ENCODE measurements at regions not wholly inside any gene's neighbourhood (a gene's known extent, or its start where the extent isn't known, plus 50 kb on each side); places are given as distances from the start of the nearest gene placed in this dataset.

DNA sequence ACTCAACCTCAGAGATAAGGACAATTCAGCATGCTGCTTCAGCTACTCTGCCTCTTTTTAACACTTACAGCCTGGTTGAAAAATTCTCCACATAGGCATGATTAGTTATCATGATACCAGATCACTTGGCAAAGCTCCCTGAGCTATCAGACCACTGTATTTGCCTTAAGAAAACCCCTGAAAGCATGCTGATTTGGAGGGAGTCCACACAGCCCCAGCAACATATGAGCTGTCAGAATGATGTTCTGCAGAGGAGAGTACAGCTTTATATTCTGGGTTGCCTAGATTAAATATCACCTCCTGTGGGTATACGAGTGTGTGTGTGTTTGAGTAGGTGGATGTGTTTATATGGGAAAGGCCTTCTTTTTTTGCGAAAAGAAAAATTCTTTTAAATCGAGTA lies 170.2 kb upstream of the CHRM2 start:
- Histone ChIP-seq H3K9me3 (no peaks in the 10 kb centered on the region), H3K4me1 (no peaks in the 10 kb centered on the region), H3K27ac (no peak overlapping the region), H3K27me3 (no peaks in the 10 kb centered on the region), H3K36me3 (no peaks in the 10 kb centered on the region), H3K4me3 (no peak overlapping the region)
- intact Hi-C loops (cut with DNase I; ENCODE audit: low total_unique reads) = no loop called here
- WGBS, 5 donors = 66 to 83% (median 74%) methylated on average over 3 of the region's 3 CpGs
- TF ChIP-seq, protein P1, sequence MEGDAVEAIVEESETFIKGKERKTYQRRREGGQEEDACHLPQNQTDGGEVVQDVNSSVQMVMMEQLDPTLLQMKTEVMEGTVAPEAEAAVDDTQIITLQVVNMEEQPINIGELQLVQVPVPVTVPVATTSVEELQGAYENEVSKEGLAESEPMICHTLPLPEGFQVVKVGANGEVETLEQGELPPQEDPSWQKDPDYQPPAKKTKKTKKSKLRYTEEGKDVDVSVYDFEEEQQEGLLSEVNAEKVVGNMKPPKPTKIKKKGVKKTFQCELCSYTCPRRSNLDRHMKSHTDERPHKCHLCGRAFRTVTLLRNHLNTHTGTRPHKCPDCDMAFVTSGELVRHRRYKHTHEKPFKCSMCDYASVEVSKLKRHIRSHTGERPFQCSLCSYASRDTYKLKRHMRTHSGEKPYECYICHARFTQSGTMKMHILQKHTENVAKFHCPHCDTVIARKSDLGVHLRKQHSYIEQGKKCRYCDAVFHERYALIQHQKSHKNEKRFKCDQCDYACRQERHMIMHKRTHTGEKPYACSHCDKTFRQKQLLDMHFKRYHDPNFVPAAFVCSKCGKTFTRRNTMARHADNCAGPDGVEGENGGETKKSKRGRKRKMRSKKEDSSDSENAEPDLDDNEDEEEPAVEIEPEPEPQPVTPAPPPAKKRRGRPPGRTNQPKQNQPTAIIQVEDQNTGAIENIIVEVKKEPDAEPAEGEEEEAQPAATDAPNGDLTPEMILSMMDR (IDR thresholded peaks at IDR 0.05) = no peak
- TF ChIP-seq POLR2A (IDR thresholded peaks at IDR 0.05) (no peak), POLR2AphosphoS5 (IDR thresholded peaks at IDR 0.05) (no peak), EP300 (IDR thresholded peaks at IDR 0.05) (no peak)
- peak in 1 of 2 donors; percentile 59 for DNase-seq

DNA sequence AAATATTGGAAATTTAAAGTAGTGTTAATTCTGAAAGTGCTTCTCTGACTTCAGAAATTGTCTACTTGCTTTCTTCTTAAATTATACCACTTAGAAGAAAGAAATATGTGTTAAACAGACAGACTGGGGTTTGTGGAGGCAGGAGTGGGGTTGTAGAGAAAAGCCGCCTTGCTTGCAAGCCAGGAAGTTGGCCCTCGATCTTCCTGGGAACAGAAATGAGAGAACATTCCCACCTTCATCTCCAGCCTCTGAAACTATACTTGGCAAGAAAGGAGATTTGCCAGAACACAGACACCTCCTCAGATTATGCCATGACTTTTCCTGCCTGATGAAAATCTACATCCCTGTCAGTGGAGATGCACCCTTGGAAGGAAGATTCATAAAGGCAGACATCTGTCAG lies 171.2 kb upstream of the CHRM2 start:
- intact Hi-C loops (cut with DNase I; ENCODE audit: low total_unique reads) = no loop called here
- H3K27me3 ChIP-seq = no peaks in the 10 kb centered on the region
- no peak overlapping the region for H3K27ac ChIP-seq
- 86 to 98% (median 91%) methylated on average over 2 of the region's 2 CpGs for WGBS, 5 donors
- no peaks in the 10 kb centered on the region for H3K36me3 ChIP-seq
- DNase-seq = no peak
- no peak overlapping the region for H3K4me3 ChIP-seq
- no peaks in the 10 kb centered on the region for H3K9me3 ChIP-seq
- TF ChIP-seq POLR2AphosphoS5 (IDR thresholded peaks at IDR 0.05) = no peak
- TF ChIP-seq, protein P1 (IDR thresholded peaks at IDR 0.05) = no peak
- no peak for TF ChIP-seq EP300 (IDR thresholded peaks at IDR 0.05)
- TF ChIP-seq POLR2A (IDR thresholded peaks at IDR 0.05) = no peak
- no peaks in the 10 kb centered on the region for H3K4me1 ChIP-seq

DNA sequence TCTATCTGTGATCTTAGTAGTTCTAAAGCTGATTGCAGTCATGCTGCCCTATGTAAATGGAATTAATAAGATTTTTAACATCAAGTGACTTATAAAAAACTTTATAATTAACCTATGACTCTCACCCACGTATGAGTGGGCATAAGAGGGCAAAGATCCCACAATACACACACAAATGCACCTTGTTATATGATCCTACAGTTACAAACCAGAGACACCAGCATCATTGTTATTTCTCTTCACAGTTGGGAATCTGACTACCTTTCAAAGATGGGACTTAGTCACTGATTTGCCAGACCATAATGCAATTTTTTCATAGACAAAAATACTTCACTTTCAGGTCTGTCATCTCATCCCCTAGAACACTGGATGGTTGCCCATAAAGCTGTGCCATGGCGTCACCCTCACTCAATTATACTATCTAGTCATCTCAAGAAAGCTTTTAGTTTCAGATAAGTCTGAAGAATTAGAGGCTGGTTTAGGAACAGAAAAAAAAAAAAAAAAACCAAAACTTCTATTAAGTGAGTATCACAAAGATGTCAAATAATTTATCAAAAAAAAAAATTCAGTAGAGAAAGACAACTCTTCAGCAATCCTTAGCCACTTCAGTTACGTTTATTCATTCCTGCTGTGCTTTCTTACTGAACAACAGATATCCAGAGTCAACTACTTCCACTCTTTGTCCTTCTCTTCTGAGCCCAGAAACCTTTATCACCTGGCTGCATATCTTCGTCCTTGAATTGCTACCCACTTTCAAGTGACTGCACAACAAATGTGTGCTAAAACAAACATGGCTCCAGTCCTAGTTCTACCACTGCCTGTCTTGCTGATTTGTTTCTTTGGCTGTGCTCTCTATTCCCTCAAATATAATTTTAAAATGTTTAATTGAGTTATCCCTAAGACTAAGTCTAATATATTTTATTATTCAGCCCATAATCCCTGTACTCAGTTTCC lies 175.0 kb upstream of the CHRM2 start:
- 38 to 53% (median 49%) methylated on average over 4 of the region's 4 CpGs for WGBS, 5 donors
- no peaks in the 10 kb centered on the region for H3K9me3 ChIP-seq
- no peaks in the 10 kb centered on the region for H3K27me3 ChIP-seq
- H3K27ac ChIP-seq = no peak overlapping the region
- H3K4me3 ChIP-seq = no peak overlapping the region
- no peaks in the 10 kb centered on the region for H3K4me1 ChIP-seq
- TF ChIP-seq POLR2A (IDR thresholded peaks at IDR 0.05) = no peak
- TF ChIP-seq POLR2AphosphoS5 (IDR thresholded peaks at IDR 0.05) = no peak
- TF ChIP-seq, protein P1 (IDR thresholded peaks at IDR 0.05) = no peak
- no peak for TF ChIP-seq EP300 (IDR thresholded peaks at IDR 0.05)
- no peaks in the 10 kb centered on the region for H3K36me3 ChIP-seq
- DNase-seq = no peak
- intact Hi-C loops (cut with DNase I; ENCODE audit: low total_unique reads) = no loop called here

DNA sequence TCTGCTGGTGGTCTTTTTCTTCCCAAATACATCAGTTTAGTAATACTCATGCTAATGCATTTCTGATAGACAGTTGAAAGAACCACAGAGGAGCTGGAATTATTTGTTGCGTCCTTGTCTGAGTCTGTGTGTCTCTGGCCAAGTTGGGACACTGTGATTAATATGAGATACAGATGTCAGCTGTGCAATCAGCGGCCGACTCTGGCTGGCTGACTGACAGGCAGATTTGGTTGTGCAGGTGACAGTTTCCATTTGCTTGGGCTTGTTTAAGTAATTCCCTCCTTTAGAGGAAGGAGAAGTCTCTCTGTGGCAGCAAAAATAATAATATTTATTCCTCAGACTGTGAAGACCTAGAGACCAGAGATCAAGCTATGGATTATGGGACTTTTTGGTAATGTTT lies 176.2 kb upstream of the CHRM2 start:
- Histone ChIP-seq H3K4me3 (no peak overlapping the region), H3K27me3 (no peaks in the 10 kb centered on the region), H3K36me3 (no peaks in the 10 kb centered on the region), H3K27ac (no peak overlapping the region), H3K9me3 (no peaks in the 10 kb centered on the region), H3K4me1 (no peaks in the 10 kb centered on the region)
- intact Hi-C loops (cut with DNase I; ENCODE audit: low total_unique reads) = no loop called here
- TF ChIP-seq, protein P1 (IDR thresholded peaks at IDR 0.05) = no peak
- TF ChIP-seq POLR2A (IDR thresholded peaks at IDR 0.05) (no peak), POLR2AphosphoS5 (IDR thresholded peaks at IDR 0.05) (no peak), EP300 (IDR thresholded peaks at IDR 0.05) (no peak)
- WGBS, 5 donors = 48 to 54% (median 49%) methylated on average over 3 of the region's 3 CpGs
- DNase-seq = no peak

Data from stomach (tissue), 8 donors.